WTC11 (cell line): ENCODE measurements at regions not wholly inside any gene's neighbourhood (a gene's known extent, or its start where the extent isn't known, plus 50 kb on each side); places are given as distances from the start of the nearest gene placed in this dataset.

Experiments
- ATAC-seq: fragments of 200-7000 bp; cut with Tn5 transposase; 2 replicates; pipeline ENCODE4 v1.10.0; 2021; ENCODE audit warnings: mild to moderate bottlenecking, moderate library complexity
- CTCF ChIA-PET: fragments of 300-600 bp; sonication (Branson Sonifier 250); formaldehyde crosslinking; loops from one replicate; lab custom pipeline; 2021; ENCODE audit warnings: antibody characterized with exemption; lab: Charles Lee
- POLR2A ChIA-PET: fragments of 350-600 bp; sonication (Branson Sonifier 250); formaldehyde crosslinking; loops from one replicate; lab custom pipeline; 2021; ENCODE audit warnings: antibody characterized with exemption; lab: Charles Lee
- DNase-seq: peaks from one replicate; pipeline ENCODE4 v3.0.0; 2021; ENCODE audit warnings: low spot score
- H3K27ac Mint-ChIP-seq: 2 replicates; pipeline ENCODE4 v1.8.0; 2021; ENCODE audit warnings: mixed read lengths
- H3K27me3 Mint-ChIP-seq: 2 replicates; pipeline ENCODE4 v1.8.0; 2021; ENCODE audit warnings: low read depth, mild to moderate bottlenecking, moderate library complexity, mixed read lengths
- H3K36me3 Mint-ChIP-seq: 2 replicates; pipeline ENCODE4 v1.8.0; 2021; ENCODE audit warnings: mixed read lengths
- H3K4me1 Mint-ChIP-seq: 2 replicates; pipeline ENCODE4 v1.8.0; 2022; ENCODE audit warnings: mixed read lengths
- H3K4me3 Mint-ChIP-seq: 2 replicates; pipeline ENCODE4 v1.8.0; 2021; ENCODE audit warnings: mild to moderate bottlenecking, moderate library complexity, mixed read lengths
- H3K9me3 Mint-ChIP-seq: 2 replicates; pipeline ENCODE4 v1.8.0; 2021; ENCODE audit warnings: mixed read lengths
- AFF4 ChIP-seq: sonication (generic); formaldehyde crosslinking; IDR thresholded peaks from 2 replicates; pipeline ENCODE4 v1.8.1; 2023; ENCODE audit warnings: mild to moderate bottlenecking, missing genetic modification reagents, borderline replicate concordance
- ELF4 ChIP-seq: sonication (generic); formaldehyde crosslinking; IDR thresholded peaks from 2 replicates; pipeline ENCODE4 v1.8.1; 2022; ENCODE audit warnings: low read depth, mild to moderate bottlenecking, moderate library complexity, missing genetic modification reagents
- NFATC4 ChIP-seq: fragments of 250-450 bp; sonication (Bioruptor Pico); IDR thresholded peaks from 2 replicates; pipeline ENCODE4 v1.9.0; 2021; ENCODE audit warnings: mild to moderate bottlenecking
- PRRX2 ChIP-seq: fragments of 250-450 bp; sonication (Bioruptor Pico); IDR thresholded peaks from 2 replicates; pipeline ENCODE4 v1.8.0; 2021; ENCODE audit warnings: mild to moderate bottlenecking
- SMAD3 ChIP-seq: sonication (generic); formaldehyde crosslinking; IDR thresholded peaks from 2 replicates; pipeline ENCODE4 v1.8.0; 2022; ENCODE audit warnings: missing genetic modification reagents, mild to moderate bottlenecking, borderline replicate concordance
- SP1 ChIP-seq: sonication (generic); formaldehyde crosslinking; conservative IDR thresholded peaks from 2 replicates; pipeline ENCODE4 v1.8.1; 2022; ENCODE audit warnings: missing genetic modification reagents
- TP53 ChIP-seq: sonication (generic); formaldehyde crosslinking; IDR thresholded peaks from 2 replicates; pipeline ENCODE4 v1.8.1; 2023; ENCODE audit warnings: mild to moderate bottlenecking, missing genetic modification reagents
- USF2 ChIP-seq: sonication (generic); formaldehyde crosslinking; IDR thresholded peaks from 2 replicates; pipeline ENCODE4 v1.8.1; 2023; ENCODE audit warnings: mild to moderate bottlenecking, missing genetic modification reagents, moderate library complexity
- ZNF121 ChIP-seq: sonication (generic); formaldehyde crosslinking; IDR thresholded peaks from 2 replicates; pipeline ENCODE4 v1.8.0; 2023; ENCODE audit warnings: missing genetic modification reagents
- ZNF317 ChIP-seq: sonication (generic); formaldehyde crosslinking; IDR thresholded peaks from 2 replicates; pipeline ENCODE4 v1.8.1; 2023; ENCODE audit warnings: low read depth, mild to moderate bottlenecking, moderate library complexity, missing genetic modification reagents, borderline replicate concordance
- TF ChIP-seq, protein P1 (sequence below): sonication (generic); formaldehyde crosslinking; IDR thresholded peaks from 2 replicates; pipeline ENCODE4 v1.8.1; 2022; ENCODE audit warnings: mild to moderate bottlenecking, moderate library complexity, missing genetic modification reagents
- TF ChIP-seq, protein P2 (sequence below): sonication (generic); formaldehyde crosslinking; IDR thresholded peaks from 2 replicates; pipeline ENCODE4 v1.8.0; 2022; ENCODE audit warnings: missing genetic modification reagents
- TF ChIP-seq, protein P3 (sequence below): sonication (generic); formaldehyde crosslinking; IDR thresholded peaks from 2 replicates; pipeline ENCODE4 v1.8.0; 2022; ENCODE audit warnings: mild to moderate bottlenecking, missing genetic modification reagents
- TF ChIP-seq, protein P4 (sequence below): sonication (generic); formaldehyde crosslinking; IDR thresholded peaks from 2 replicates; pipeline ENCODE4 v1.8.1; 2022; ENCODE audit warnings: low read depth, missing genetic modification reagents, borderline replicate concordance
- TF ChIP-seq, protein P5 (sequence below): sonication (generic); formaldehyde crosslinking; IDR thresholded peaks from 2 replicates; pipeline ENCODE4 v1.8.1; 2023; ENCODE audit warnings: mild to moderate bottlenecking, missing genetic modification reagents
- TF ChIP-seq, protein P6 (sequence below): sonication (generic); formaldehyde crosslinking; conservative IDR thresholded peaks from 2 replicates; pipeline ENCODE4 v1.8.1; 2022; ENCODE audit warnings: mild to moderate bottlenecking, missing genetic modification reagents

DNA sequence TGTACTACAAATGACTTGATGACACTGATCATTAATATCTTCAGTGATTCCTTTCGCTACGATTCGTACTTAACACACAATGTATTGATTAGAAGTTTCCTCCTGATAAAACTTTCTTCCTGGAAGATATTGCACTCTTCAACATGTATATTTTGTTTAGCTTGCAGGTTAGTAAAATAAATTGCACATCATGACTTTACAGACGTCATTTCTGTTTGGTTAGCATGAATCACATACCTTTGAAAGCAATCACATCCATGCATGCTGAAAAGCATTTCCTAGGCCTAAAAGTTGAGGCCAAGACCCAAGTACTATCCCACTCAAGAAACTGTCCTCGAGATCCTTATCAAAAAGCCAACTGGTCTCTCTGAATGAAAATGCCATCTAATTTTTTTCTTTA is 1841.0 kb upstream of the PCDH7 start:
- ChIA-PET CTCF (no interaction called here), POLR2A (no interaction called here)
- Mint-ChIP-seq H3K9me3 (no peaks in the 10 kb centered on the region), H3K27me3 (no peaks in the 10 kb centered on the region), H3K4me1 (peaks cover 6% of the 10 kb centered on the region; the same call in 1 of the 2 replicates), H3K27ac (no peak overlapping the region), H3K4me3 (no peak overlapping the region), H3K36me3 (no peaks in the 10 kb centered on the region)
- DNase-seq (no peak), ATAC-seq (no peak)
- TF ChIP-seq, protein P1, sequence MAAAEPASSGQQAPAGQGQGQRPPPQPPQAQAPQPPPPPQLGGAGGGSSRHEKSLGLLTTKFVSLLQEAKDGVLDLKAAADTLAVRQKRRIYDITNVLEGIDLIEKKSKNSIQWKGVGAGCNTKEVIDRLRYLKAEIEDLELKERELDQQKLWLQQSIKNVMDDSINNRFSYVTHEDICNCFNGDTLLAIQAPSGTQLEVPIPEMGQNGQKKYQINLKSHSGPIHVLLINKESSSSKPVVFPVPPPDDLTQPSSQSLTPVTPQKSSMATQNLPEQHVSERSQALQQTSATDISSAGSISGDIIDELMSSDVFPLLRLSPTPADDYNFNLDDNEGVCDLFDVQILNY (CRISPR knock-in tag) = no peak
- TF ChIP-seq TP53 (CRISPR knock-in tag) = no peak
- TF ChIP-seq, protein P2, sequence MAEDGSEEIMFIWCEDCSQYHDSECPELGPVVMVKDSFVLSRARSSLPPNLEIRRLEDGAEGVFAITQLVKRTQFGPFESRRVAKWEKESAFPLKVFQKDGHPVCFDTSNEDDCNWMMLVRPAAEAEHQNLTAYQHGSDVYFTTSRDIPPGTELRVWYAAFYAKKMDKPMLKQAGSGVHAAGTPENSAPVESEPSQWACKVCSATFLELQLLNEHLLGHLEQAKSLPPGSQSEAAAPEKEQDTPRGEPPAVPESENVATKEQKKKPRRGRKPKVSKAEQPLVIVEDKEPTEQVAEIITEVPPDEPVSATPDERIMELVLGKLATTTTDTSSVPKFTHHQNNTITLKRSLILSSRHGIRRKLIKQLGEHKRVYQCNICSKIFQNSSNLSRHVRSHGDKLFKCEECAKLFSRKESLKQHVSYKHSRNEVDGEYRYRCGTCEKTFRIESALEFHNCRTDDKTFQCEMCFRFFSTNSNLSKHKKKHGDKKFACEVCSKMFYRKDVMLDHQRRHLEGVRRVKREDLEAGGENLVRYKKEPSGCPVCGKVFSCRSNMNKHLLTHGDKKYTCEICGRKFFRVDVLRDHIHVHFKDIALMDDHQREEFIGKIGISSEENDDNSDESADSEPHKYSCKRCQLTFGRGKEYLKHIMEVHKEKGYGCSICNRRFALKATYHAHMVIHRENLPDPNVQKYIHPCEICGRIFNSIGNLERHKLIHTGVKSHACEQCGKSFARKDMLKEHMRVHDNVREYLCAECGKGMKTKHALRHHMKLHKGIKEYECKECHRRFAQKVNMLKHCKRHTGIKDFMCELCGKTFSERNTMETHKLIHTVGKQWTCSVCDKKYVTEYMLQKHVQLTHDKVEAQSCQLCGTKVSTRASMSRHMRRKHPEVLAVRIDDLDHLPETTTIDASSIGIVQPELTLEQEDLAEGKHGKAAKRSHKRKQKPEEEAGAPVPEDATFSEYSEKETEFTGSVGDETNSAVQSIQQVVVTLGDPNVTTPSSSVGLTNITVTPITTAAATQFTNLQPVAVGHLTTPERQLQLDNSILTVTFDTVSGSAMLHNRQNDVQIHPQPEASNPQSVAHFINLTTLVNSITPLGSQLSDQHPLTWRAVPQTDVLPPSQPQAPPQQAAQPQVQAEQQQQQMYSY (CRISPR knock-in tag) = no peak
- TF ChIP-seq AFF4 = no peak
- TF ChIP-seq, protein P3, sequence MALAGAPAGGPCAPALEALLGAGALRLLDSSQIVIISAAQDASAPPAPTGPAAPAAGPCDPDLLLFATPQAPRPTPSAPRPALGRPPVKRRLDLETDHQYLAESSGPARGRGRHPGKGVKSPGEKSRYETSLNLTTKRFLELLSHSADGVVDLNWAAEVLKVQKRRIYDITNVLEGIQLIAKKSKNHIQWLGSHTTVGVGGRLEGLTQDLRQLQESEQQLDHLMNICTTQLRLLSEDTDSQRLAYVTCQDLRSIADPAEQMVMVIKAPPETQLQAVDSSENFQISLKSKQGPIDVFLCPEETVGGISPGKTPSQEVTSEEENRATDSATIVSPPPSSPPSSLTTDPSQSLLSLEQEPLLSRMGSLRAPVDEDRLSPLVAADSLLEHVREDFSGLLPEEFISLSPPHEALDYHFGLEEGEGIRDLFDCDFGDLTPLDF = no peak
- TF ChIP-seq ELF4 (CRISPR knock-in tag) = no peak
- TF ChIP-seq, protein P4, sequence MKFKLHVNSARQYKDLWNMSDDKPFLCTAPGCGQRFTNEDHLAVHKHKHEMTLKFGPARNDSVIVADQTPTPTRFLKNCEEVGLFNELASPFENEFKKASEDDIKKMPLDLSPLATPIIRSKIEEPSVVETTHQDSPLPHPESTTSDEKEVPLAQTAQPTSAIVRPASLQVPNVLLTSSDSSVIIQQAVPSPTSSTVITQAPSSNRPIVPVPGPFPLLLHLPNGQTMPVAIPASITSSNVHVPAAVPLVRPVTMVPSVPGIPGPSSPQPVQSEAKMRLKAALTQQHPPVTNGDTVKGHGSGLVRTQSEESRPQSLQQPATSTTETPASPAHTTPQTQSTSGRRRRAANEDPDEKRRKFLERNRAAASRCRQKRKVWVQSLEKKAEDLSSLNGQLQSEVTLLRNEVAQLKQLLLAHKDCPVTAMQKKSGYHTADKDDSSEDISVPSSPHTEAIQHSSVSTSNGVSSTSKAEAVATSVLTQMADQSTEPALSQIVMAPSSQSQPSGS (CRISPR knock-in tag) = no peak
- TF ChIP-seq, protein P5, sequence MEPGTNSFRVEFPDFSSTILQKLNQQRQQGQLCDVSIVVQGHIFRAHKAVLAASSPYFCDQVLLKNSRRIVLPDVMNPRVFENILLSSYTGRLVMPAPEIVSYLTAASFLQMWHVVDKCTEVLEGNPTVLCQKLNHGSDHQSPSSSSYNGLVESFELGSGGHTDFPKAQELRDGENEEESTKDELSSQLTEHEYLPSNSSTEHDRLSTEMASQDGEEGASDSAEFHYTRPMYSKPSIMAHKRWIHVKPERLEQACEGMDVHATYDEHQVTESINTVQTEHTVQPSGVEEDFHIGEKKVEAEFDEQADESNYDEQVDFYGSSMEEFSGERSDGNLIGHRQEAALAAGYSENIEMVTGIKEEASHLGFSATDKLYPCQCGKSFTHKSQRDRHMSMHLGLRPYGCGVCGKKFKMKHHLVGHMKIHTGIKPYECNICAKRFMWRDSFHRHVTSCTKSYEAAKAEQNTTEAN = no peak
- no peak for TF ChIP-seq PRRX2 (CRISPR knock-in tag)
- no peak for TF ChIP-seq NFATC4 (CRISPR knock-in tag)
- no peak for TF ChIP-seq ZNF317
- no peak for TF ChIP-seq SP1
- no peak for TF ChIP-seq ZNF121 (CRISPR knock-in tag)
- TF ChIP-seq, protein P6, sequence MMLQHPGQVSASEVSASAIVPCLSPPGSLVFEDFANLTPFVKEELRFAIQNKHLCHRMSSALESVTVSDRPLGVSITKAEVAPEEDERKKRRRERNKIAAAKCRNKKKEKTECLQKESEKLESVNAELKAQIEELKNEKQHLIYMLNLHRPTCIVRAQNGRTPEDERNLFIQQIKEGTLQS (CRISPR knock-in tag) = no peak
- TF ChIP-seq SMAD3 (CRISPR knock-in tag) = no peak
- TF ChIP-seq USF2 (CRISPR knock-in tag) = no peak
